H9 (cell line): ENCODE measurements at regions not wholly inside any gene's neighbourhood (a gene's known extent, or its start where the extent isn't known, plus 50 kb on each side); places are given as distances from the start of the nearest gene placed in this dataset.

Experiments used
- DNase-seq: peaks from one replicate; pipeline ENCODE4 v3.0.0-alpha.2; 2017
- H2AFZ ChIP-seq: one replicate; pipeline ENCODE4 v1.6.1; 2013; ENCODE audit warnings: mild to moderate bottlenecking, low read length, control low read depth, moderate library complexity
- H2AK5ac ChIP-seq: 2 replicates; pipeline ENCODE4 v1.6.1; 2013; ENCODE audit warnings: low read length, control low read depth, mixed read lengths; ENCODE audit not compliant: insufficient read length
- H2BK120ac ChIP-seq: one replicate; pipeline ENCODE4 v1.6.1; 2013; ENCODE audit warnings: low read depth, mild to moderate bottlenecking, low read length, control low read depth, inconsistent platforms; ENCODE audit not compliant: poor library complexity, severe bottlenecking
- H2BK12ac ChIP-seq: 2 replicates; pipeline ENCODE4 v1.6.1; 2013; ENCODE audit warnings: low read length, control low read depth, mixed read lengths, low read depth; ENCODE audit not compliant: insufficient read length
- H2BK15ac ChIP-seq: 2 replicates; pipeline ENCODE4 v1.6.1; 2013; ENCODE audit warnings: low read depth, low read length, control low read depth
- H2BK20ac ChIP-seq: one replicate; pipeline ENCODE4 v1.6.1; 2013; ENCODE audit warnings: low read depth, mild to moderate bottlenecking, low read length, control low read depth, inconsistent platforms; ENCODE audit not compliant: poor library complexity, severe bottlenecking
- H2BK5ac ChIP-seq: 2 replicates; pipeline ENCODE4 v1.6.1; 2013; ENCODE audit warnings: low read length, control low read depth, mixed read lengths; ENCODE audit not compliant: insufficient read length
- H3K14ac ChIP-seq: 2 replicates; pipeline ENCODE4 v1.6.1; 2013; ENCODE audit warnings: low read length, control low read depth; ENCODE audit not compliant: insufficient read depth
- H3K18ac ChIP-seq: 2 replicates; pipeline ENCODE4 v1.6.1; 2013; ENCODE audit warnings: low read depth, mild to moderate bottlenecking, mixed read lengths, low read length, control low read depth; ENCODE audit not compliant: insufficient read length
- H3K23ac ChIP-seq: 2 replicates; pipeline ENCODE4 v1.6.1; 2013; ENCODE audit warnings: low read length, control low read depth, mixed read lengths, low read depth; ENCODE audit not compliant: insufficient read length
- H3K23me2 ChIP-seq: 2 replicates; pipeline ENCODE4 v1.6.1; 2013; ENCODE audit warnings: low read depth, mild to moderate bottlenecking, mixed read lengths, low read length, control low read depth; ENCODE audit not compliant: insufficient read length, poor library complexity, severe bottlenecking
- H3K27ac ChIP-seq: 2 replicates; pipeline ENCODE4 v1.5.1; 2013; ENCODE audit warnings: low read length, control low read depth, mixed read lengths, low read depth; ENCODE audit not compliant: insufficient read length
- H3K27me3 ChIP-seq: 2 replicates; pipeline ENCODE4 v1.6.1; 2013; ENCODE audit warnings: low read length, control low read depth, inconsistent platforms; ENCODE audit not compliant: insufficient read depth
- H3K4ac ChIP-seq: 2 replicates; pipeline ENCODE4 v1.6.1; 2013; ENCODE audit warnings: low read depth, mild to moderate bottlenecking, control low read depth, inconsistent platforms, low read length, moderate library complexity
- H3K4me1 ChIP-seq: 2 replicates; pipeline ENCODE4 v1.6.1; 2013; ENCODE audit warnings: low read length, control low read depth, inconsistent platforms; ENCODE audit not compliant: insufficient read depth
- H3K4me2 ChIP-seq: 2 replicates; pipeline ENCODE4 v1.6.1; 2013; ENCODE audit warnings: low read length, control low read depth, mixed read lengths; ENCODE audit not compliant: insufficient read length, insufficient read depth
- H3K56ac ChIP-seq: 2 replicates; pipeline ENCODE4 v1.6.1; 2013; ENCODE audit warnings: low read depth, mild to moderate bottlenecking, mixed read lengths, low read length, control low read depth; ENCODE audit not compliant: insufficient read length
- H3K79me1 ChIP-seq: 2 replicates; pipeline ENCODE4 v1.6.1; 2013; ENCODE audit warnings: low read depth, mild to moderate bottlenecking, moderate library complexity, low read length, control low read depth, inconsistent platforms; ENCODE audit not compliant: insufficient read depth, poor library complexity, severe bottlenecking
- H3K79me2 ChIP-seq: 2 replicates; pipeline ENCODE4 v1.6.1; 2013; ENCODE audit warnings: low read length, control low read depth, inconsistent platforms; ENCODE audit not compliant: insufficient read depth
- H3K9ac ChIP-seq: 2 replicates; pipeline ENCODE4 v1.6.1; 2013; ENCODE audit warnings: low read length, control low read depth, mixed read lengths; ENCODE audit not compliant: insufficient read length; ENCODE audit errors: extremely low read depth
- H3K9me3 ChIP-seq: one replicate; pipeline ENCODE4 v1.6.1; 2013; ENCODE audit warnings: low read depth, low read length, inconsistent platforms; ENCODE audit not compliant: control insufficient read depth
- H3T11ph ChIP-seq: one replicate; pipeline ENCODE4 v1.6.1; 2013; ENCODE audit warnings: mild to moderate bottlenecking, low read length, control low read depth, inconsistent platforms
- H4K20me1 ChIP-seq: one replicate; pipeline ENCODE4 v1.6.1; 2013; ENCODE audit not compliant: control insufficient read depth, insufficient read length, insufficient read depth
- H4K5ac ChIP-seq: 2 replicates; pipeline ENCODE4 v1.6.1; 2013; ENCODE audit warnings: low read depth, mild to moderate bottlenecking, mixed read lengths, low read length, control low read depth; ENCODE audit not compliant: insufficient read length
- H4K8ac ChIP-seq: replicated peaks from 2 replicates; pipeline ENCODE4 v1.6.1; 2013; ENCODE audit warnings: low read length, control low read depth, mixed read lengths, low read depth; ENCODE audit not compliant: insufficient read length
- H4K91ac ChIP-seq: 2 replicates; pipeline ENCODE4 v1.6.1; 2013; ENCODE audit warnings: low read depth, mild to moderate bottlenecking, moderate library complexity, mixed read lengths, low read length, control low read depth; ENCODE audit not compliant: insufficient read length
- H3K27ac Mint-ChIP-seq, 3 experiments: 2 replicates in 2 of 3; 3 replicates in 1 of 3; pipeline ENCODE4 v1.8.0; 2020 to 2021; ENCODE audit warnings: mixed read lengths in 3 of 3, mild to moderate bottlenecking in 1 of 3, moderate library complexity in 1 of 3
- H3K27me3 Mint-ChIP-seq: 2 replicates; pipeline ENCODE4 v1.8.0; 2021; ENCODE audit warnings: low read depth, mild to moderate bottlenecking, moderate library complexity, mixed read lengths
- H3K36me3 Mint-ChIP-seq, 3 experiments: 2 replicates in 2 of 3; 3 replicates in 1 of 3; pipeline ENCODE4 v1.8.0; 2020 to 2021; ENCODE audit warnings: low read depth in 3 of 3, mixed read lengths in 3 of 3; ENCODE audit not compliant: insufficient read depth in 1 of 3
- H3K4me1 Mint-ChIP-seq, 2 experiments: 2 replicates each; pipeline ENCODE4 v1.8.0; 2020; ENCODE audit warnings: mixed read lengths in 2 of 2
- H3K4me3 Mint-ChIP-seq, 2 experiments: 2 replicates in 1 of 2; 3 replicates in 1 of 2; pipeline ENCODE4 v1.8.0; 2020 to 2021; ENCODE audit warnings: mild to moderate bottlenecking in 2 of 2, mixed read lengths in 2 of 2, moderate library complexity in 1 of 2
- H3K9me3 Mint-ChIP-seq, 2 experiments: 2 replicates in 1 of 2; 3 replicates in 1 of 2; pipeline ENCODE4 v1.8.0; 2020; ENCODE audit warnings: mild to moderate bottlenecking in 2 of 2, mixed read lengths in 2 of 2, moderate library complexity in 1 of 2
- WGBS: extraction: QIAGEN DNeasy Blood & Tissue Kit; methylation state at CpG from one replicate; pipeline ENCODE4 v1.1.7; 2013; ENCODE audit warnings: missing lambda C conversion rate, low lambda C conversion rate, mixed read lengths; ENCODE audit not compliant: insufficient read length; ENCODE audit errors: extremely low coverage; 5-methylcytosine and 5-hydroxymethylcytosine counted together
- TF ChIP-seq, protein P1 (sequence below): fragments of 200-600 bp; sonication (generic); conservative IDR thresholded peaks from 3 replicates; pipeline ENCODE4 v1.8.0; 2021; ENCODE audit warnings: antibody characterized with exemption, mild to moderate bottlenecking

GRCh38 chr14:104522926-104523545 lies 56.5 kb upstream of the C14orf180 start:
- no CpG with 5 or more reads among the region's 13 CpGs for WGBS
- Histone ChIP-seq H2BK20ac (no peak overlapping the region), H2AK5ac (no peak overlapping the region), H2AFZ (no peak overlapping the region), H3K79me2 (no peaks in the 10 kb centered on the region), H2BK15ac (no peak overlapping the region), H3K27me3 (no peaks in the 10 kb centered on the region), H3K4me2 (no peak overlapping the region), H3K4me1 (no peaks in the 10 kb centered on the region), H2BK12ac (no peak overlapping the region), H3K56ac (no peak overlapping the region), H3K79me1 (no peaks in the 10 kb centered on the region), H3K4ac (no peak overlapping the region), H2BK120ac (no peak overlapping the region), H3T11ph (no peak overlapping the region), H4K91ac (no peak overlapping the region), H3K18ac (no peak overlapping the region), H3K9me3 (peaks cover 17% of the 10 kb centered on the region), H2BK5ac (no peak overlapping the region), H3K14ac (no peak overlapping the region), H3K23ac (no peak overlapping the region), H4K5ac (no peak overlapping the region), H4K20me1 (no peaks in the 10 kb centered on the region), H4K8ac (no peak overlapping the region), H3K27ac (no peak overlapping the region), H3K23me2 (no peaks in the 10 kb centered on the region), H3K9ac (no peak overlapping the region)
- TF ChIP-seq, protein P1, sequence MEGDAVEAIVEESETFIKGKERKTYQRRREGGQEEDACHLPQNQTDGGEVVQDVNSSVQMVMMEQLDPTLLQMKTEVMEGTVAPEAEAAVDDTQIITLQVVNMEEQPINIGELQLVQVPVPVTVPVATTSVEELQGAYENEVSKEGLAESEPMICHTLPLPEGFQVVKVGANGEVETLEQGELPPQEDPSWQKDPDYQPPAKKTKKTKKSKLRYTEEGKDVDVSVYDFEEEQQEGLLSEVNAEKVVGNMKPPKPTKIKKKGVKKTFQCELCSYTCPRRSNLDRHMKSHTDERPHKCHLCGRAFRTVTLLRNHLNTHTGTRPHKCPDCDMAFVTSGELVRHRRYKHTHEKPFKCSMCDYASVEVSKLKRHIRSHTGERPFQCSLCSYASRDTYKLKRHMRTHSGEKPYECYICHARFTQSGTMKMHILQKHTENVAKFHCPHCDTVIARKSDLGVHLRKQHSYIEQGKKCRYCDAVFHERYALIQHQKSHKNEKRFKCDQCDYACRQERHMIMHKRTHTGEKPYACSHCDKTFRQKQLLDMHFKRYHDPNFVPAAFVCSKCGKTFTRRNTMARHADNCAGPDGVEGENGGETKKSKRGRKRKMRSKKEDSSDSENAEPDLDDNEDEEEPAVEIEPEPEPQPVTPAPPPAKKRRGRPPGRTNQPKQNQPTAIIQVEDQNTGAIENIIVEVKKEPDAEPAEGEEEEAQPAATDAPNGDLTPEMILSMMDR, result no peak
- no peak for DNase-seq
- Mint-ChIP-seq H3K4me1 (no peaks in the 10 kb centered on the region), H3K27ac (no peak overlapping the region; a peak in 1 of 7 replicates), H3K27me3 (peaks cover 3% of the 10 kb centered on the region), H3K9me3 (peaks cover 27 to 29% of the 10 kb centered on the region in 2 experiments), H3K4me3 (no peak overlapping the region), H3K36me3 (peaks cover under 1 to 13% (median under 1%) of the 10 kb centered on the region in 3 experiments; a peak in 5 of 7 replicates)
